ENCODE measurements at regions not wholly inside any gene's neighbourhood (a gene's known extent, or its start where the extent isn't known, plus 50 kb on each side); places are given as distances from the start of the nearest gene placed in this dataset.

- no peak overlapping the region for H3K4me3 ChIP-seq (ENCODE audit: low read length)
- TF ChIP-seq CTCF (conservative IDR thresholded peaks at IDR 0.05; ENCODE audit: low read depth, low read length), result no peak
- DNase-seq (ENCODE audit: low read depth), result no peak
Observed at GRCh38 chr2:60400462-60401246, 152.8 kb downstream of the BCL11A start.

GRCh38 chr2:60394463-60394862 lies 159.0 kb downstream of the BCL11A start:
- TF ChIP-seq CTCF (conservative IDR thresholded peaks at IDR 0.05; ENCODE audit: low read depth, low read length), result no peak
- H3K4me3 ChIP-seq (ENCODE audit: low read length), result no peak overlapping the region
- DNase-seq (ENCODE audit: low read depth), result no peak

- TF ChIP-seq CTCF (conservative IDR thresholded peaks at IDR 0.05; ENCODE audit: low read depth, low read length), result no peak
- no peak for DNase-seq (ENCODE audit: low read depth)
- H3K4me3 ChIP-seq (ENCODE audit: low read length), result no peak overlapping the region
Observed at GRCh38 chr2:60391649-60392375, 161.6 kb downstream of the BCL11A start.

GRCh38 chr2:60391230-60391629 lies 162.2 kb downstream of the BCL11A start:
- H3K4me3 ChIP-seq (ENCODE audit: low read length), result no peak overlapping the region
- no peak for DNase-seq (ENCODE audit: low read depth)
- no peak for TF ChIP-seq CTCF (conservative IDR thresholded peaks at IDR 0.05; ENCODE audit: low read depth, low read length)

- no peak for TF ChIP-seq CTCF (conservative IDR thresholded peaks at IDR 0.05; ENCODE audit: low read depth, low read length)
- no peak for DNase-seq (ENCODE audit: low read depth)
- H3K4me3 ChIP-seq (ENCODE audit: low read length), result no peak overlapping the region
Observed at GRCh38 chr2:60386436-60386835, 167.0 kb downstream of the BCL11A start.

GRCh38 chr2:60385648-60386047 lies 167.8 kb downstream of the BCL11A start:
- no peak for TF ChIP-seq CTCF (conservative IDR thresholded peaks at IDR 0.05; ENCODE audit: low read depth, low read length)
- no peak for DNase-seq (ENCODE audit: low read depth)
- H3K4me3 ChIP-seq (ENCODE audit: low read length), result no peak overlapping the region

Measured in retinal pigment epithelial cell (primary cell).